Tibial nerve (tissue), 4 donors: ENCODE measurements at regions not wholly inside any gene's neighbourhood (a gene's known extent, or its start where the extent isn't known, plus 50 kb on each side); places are given as distances from the start of the nearest gene placed in this dataset.

Experiments
- DNase-seq, 2 donors: peaks; one replicate each; pipeline ENCODE4 v3.0.0-alpha.2; 2019; ENCODE audit warnings: low spot score in 2 of 2
- H3K27ac ChIP-seq, 4 donors: fragments of 200-600 bp; sonication (generic) in 3 of 4; one replicate each; pipeline ENCODE4 v1.5.1; 2017 to 2019; ENCODE audit warnings: mild to moderate bottlenecking in 1 of 4
- H3K27me3 ChIP-seq, 2 donors: fragments of 200-600 bp; sonication (generic) in 1 of 2; one replicate each; pipeline versions ENCODE4 v1.5.1 to v1.6.0; 2017 to 2019
- H3K36me3 ChIP-seq, 3 donors: fragments of 200-600 bp; sonication (generic); one replicate each; pipeline ENCODE4 v1.5.1; 2018 to 2019
- H3K4me1 ChIP-seq, 4 donors: fragments of 200-600 bp; sonication (generic) in 3 of 4; one replicate each; pipeline ENCODE4 v1.5.1; 2017 to 2019
- H3K4me3 ChIP-seq, 4 donors: fragments of 200-600 bp; sonication (generic) in 3 of 4; one replicate each; pipeline ENCODE4 v1.5.1; 2017 to 2019; ENCODE audit warnings: mild to moderate bottlenecking in 1 of 4, moderate library complexity in 1 of 4
- H3K9me3 ChIP-seq, 4 donors: fragments of 200-600 bp; sonication (generic) in 3 of 4; one replicate each; pipeline ENCODE4 v1.5.1; 2017 to 2019
- EP300 ChIP-seq, 2 donors: sonication (generic); formaldehyde crosslinking; IDR thresholded peaks; one replicate each; pipeline ENCODE4 v1.6.1; 2017; ENCODE audit warnings: antibody characterized with exemption in 2 of 2, mild to moderate bottlenecking in 1 of 2
- POLR2A ChIP-seq, 2 donors: fragments of 450-650 bp; IDR thresholded peaks; one replicate each; pipeline ENCODE4 v1.6.1; 2017; ENCODE audit warnings: antibody characterized with exemption in 2 of 2, mild to moderate bottlenecking in 2 of 2, moderate library complexity in 2 of 2
- WGBS, 2 donors: methylation state at CpG; one replicate each; pipeline ENCODE4 v1.1.5; 2018; 5-methylcytosine and 5-hydroxymethylcytosine counted together
- TF ChIP-seq, protein P1 (sequence below), 5 experiments: fragments of 200-600 bp in 3 of 5; fragments of 450-650 bp in 2 of 5; sonication (generic) in 3 of 5; IDR thresholded peaks; one replicate each; pipeline ENCODE4 v1.5.1; 2016 to 2019; ENCODE audit warnings: antibody characterized with exemption in 5 of 5, mild to moderate bottlenecking in 3 of 5, moderate library complexity in 2 of 5

DNA sequence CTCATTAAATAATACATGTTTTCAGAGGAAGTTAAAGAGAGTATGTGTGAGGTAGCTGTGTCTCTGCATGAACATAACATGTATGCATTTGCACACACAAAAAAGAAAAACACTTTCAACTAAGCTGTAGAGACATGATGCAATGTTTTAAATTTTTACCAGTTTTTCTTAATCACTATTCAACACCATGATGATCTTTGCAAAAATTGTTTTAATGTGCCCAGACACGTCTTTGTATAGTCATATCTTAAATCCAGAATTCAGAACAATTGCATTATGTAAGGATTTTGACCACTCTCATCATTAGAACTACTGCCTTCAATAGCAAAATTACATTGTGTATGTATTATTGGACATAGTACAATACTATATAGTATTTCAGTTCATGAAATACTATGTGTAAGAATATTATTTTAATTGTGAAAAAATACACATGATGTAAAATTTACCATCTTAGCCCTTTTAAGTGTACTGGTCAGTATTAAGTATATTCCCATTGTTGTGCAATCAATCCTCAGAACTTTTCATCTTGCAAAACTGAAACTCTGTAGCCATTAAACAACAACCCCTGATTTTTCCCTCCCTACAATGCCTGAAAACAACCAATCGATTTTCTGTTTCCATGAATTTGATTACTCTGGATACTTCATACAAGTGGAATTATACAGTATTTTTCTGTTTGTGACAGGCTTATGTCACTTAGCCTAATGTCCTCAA is 104.5 kb upstream of the ACVR2A start:
- TF ChIP-seq POLR2A (IDR thresholded peaks at IDR 0.05) (no peak), EP300 (IDR thresholded peaks at IDR 0.05) (no peak)
- TF ChIP-seq, protein P1, sequence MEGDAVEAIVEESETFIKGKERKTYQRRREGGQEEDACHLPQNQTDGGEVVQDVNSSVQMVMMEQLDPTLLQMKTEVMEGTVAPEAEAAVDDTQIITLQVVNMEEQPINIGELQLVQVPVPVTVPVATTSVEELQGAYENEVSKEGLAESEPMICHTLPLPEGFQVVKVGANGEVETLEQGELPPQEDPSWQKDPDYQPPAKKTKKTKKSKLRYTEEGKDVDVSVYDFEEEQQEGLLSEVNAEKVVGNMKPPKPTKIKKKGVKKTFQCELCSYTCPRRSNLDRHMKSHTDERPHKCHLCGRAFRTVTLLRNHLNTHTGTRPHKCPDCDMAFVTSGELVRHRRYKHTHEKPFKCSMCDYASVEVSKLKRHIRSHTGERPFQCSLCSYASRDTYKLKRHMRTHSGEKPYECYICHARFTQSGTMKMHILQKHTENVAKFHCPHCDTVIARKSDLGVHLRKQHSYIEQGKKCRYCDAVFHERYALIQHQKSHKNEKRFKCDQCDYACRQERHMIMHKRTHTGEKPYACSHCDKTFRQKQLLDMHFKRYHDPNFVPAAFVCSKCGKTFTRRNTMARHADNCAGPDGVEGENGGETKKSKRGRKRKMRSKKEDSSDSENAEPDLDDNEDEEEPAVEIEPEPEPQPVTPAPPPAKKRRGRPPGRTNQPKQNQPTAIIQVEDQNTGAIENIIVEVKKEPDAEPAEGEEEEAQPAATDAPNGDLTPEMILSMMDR (IDR thresholded peaks at IDR 0.05) = no peak
- no peak for DNase-seq
- Histone ChIP-seq H3K4me3 (no peak overlapping the region), H3K27ac (no peak overlapping the region), H3K27me3 (no peaks in the 10 kb centered on the region), H3K9me3 (peaks cover 0 to 3% (median 0%) of the 10 kb centered on the region in 4 donors), H3K36me3 (no peaks in the 10 kb centered on the region), H3K4me1 (no peaks in the 10 kb centered on the region)
- 58 to 66% methylated on average over 2 of the region's 2 CpGs for WGBS, 2 donors

DNA sequence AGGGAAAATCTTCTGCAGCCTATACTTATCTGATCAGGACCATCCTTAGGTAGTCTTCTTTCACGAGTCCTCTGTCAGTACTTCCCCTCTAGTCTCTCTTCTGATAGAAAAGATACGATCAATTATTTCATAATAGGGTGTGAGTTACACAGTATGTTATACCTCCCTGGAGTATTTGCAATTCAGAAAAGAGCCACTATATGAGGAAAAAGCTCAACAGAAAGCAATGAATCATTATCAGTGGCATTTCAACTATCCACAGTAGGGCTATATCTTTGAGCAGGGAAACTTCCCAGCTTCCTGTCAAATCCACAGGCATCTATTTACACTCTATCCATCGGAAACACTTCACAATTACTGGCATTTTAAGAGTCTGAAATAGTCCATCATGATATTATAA is 105.3 kb upstream of the ACVR2A start:
- 53 to 70% methylated on average over 3 of the region's 3 CpGs for WGBS, 2 donors
- H3K9me3 ChIP-seq = peaks cover 0 to 7% (median 0%) of the 10 kb centered on the region in 4 donors
- H3K4me3 ChIP-seq = no peak overlapping the region
- H3K36me3 ChIP-seq = no peaks in the 10 kb centered on the region
- TF ChIP-seq POLR2A (IDR thresholded peaks at IDR 0.05) (no peak), EP300 (IDR thresholded peaks at IDR 0.05) (no peak)
- TF ChIP-seq, protein P1 (IDR thresholded peaks at IDR 0.05) = no peak
- H3K27me3 ChIP-seq = no peaks in the 10 kb centered on the region
- no peak overlapping the region for H3K27ac ChIP-seq
- H3K4me1 ChIP-seq = no peaks in the 10 kb centered on the region
- no peak for DNase-seq

DNA sequence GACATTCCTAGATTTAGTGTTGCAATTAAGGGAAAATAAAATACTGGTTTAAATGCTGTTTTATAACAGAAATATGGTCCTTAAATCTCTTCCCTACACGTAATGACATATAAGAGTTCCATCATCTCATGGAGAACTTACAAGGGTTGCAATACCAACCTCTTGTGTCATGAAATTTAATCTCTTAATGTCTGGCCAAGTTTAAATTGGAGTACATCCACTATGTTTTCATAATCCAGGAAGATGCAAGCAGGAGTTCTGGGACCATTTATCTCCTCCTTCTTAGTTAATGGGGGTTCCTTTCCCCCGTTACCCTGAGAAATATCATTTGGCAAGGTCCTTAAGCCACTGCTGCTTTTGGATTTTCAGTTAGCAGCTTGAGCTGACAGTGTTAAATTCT is 126.0 kb upstream of the ACVR2A start:
- H3K27me3 ChIP-seq = no peaks in the 10 kb centered on the region
- H3K9me3 ChIP-seq = no peaks in the 10 kb centered on the region
- H3K27ac ChIP-seq = no peak overlapping the region
- no peaks in the 10 kb centered on the region for H3K4me1 ChIP-seq
- TF ChIP-seq POLR2A (IDR thresholded peaks at IDR 0.05) (no peak), EP300 (IDR thresholded peaks at IDR 0.05) (no peak)
- TF ChIP-seq, protein P1 (IDR thresholded peaks at IDR 0.05) = no peak
- no peak overlapping the region for H3K4me3 ChIP-seq
- WGBS, 2 donors = 56 to 72% methylated on average over 2 of the region's 2 CpGs
- DNase-seq = no peak
- H3K36me3 ChIP-seq = no peaks in the 10 kb centered on the region

DNA sequence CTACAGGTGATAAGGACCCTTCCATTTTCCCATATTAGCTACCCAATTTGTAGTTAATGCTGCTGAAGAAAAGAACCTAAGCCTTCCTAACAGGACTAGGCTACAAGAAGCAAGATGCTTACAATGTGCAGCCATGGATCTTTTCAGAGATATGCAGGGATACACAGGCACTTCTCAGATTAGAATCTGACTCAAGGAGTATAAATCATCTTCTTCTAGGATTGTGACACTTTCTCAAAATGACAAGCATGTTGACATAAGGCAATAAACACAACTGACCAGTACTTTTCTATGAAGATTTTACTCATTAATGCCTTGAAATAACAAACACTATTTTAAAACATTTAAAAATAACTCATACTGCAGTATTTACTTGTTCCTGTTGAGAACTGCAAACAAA is 127.9 kb upstream of the ACVR2A start:
- H3K4me1 ChIP-seq = no peaks in the 10 kb centered on the region
- DNase-seq = no peak
- H3K4me3 ChIP-seq = no peak overlapping the region
- TF ChIP-seq, protein P1 (IDR thresholded peaks at IDR 0.05) = no peak
- TF ChIP-seq EP300 (IDR thresholded peaks at IDR 0.05) (no peak), POLR2A (IDR thresholded peaks at IDR 0.05) (no peak)
- no peak overlapping the region for H3K27ac ChIP-seq
- H3K27me3 ChIP-seq = no peaks in the 10 kb centered on the region
- H3K36me3 ChIP-seq = no peaks in the 10 kb centered on the region
- H3K9me3 ChIP-seq = peaks cover 0 to 11% (median 0%) of the 10 kb centered on the region in 4 donors

DNA sequence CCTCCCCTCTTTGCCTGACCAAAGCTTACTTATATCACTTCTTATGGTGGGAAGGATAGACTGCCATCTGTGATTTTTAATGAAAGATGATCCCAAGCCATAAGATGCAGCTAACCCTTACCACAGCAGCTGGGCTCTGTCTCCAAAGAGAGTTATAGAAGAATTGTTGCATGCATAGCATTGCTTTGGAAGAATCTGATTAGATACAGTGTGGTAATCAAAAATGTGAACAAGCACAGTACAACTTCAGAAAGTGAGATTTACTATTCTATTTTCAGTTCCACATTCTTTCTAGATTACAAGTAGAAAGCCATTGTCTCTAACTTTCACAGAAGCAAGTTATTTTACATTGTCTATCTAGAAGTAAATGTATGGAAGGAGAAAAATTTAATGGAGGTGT is 129.0 kb upstream of the ACVR2A start:
- H3K27ac ChIP-seq = no peak overlapping the region
- no peaks in the 10 kb centered on the region for H3K27me3 ChIP-seq
- no peaks in the 10 kb centered on the region for H3K36me3 ChIP-seq
- no peak overlapping the region for H3K4me3 ChIP-seq
- no peak for DNase-seq
- no peak for TF ChIP-seq EP300 (IDR thresholded peaks at IDR 0.05)
- no peak for TF ChIP-seq POLR2A (IDR thresholded peaks at IDR 0.05)
- TF ChIP-seq, protein P1 (IDR thresholded peaks at IDR 0.05) = no peak
- peaks cover 0 to 13% (median 0%) of the 10 kb centered on the region in 4 donors for H3K9me3 ChIP-seq
- no peaks in the 10 kb centered on the region for H3K4me1 ChIP-seq
